ENCODE measurements at regions not wholly inside any gene's neighbourhood (a gene's known extent, or its start where the extent isn't known, plus 50 kb on each side); places are given as distances from the start of the nearest gene placed in this dataset.

DNA sequence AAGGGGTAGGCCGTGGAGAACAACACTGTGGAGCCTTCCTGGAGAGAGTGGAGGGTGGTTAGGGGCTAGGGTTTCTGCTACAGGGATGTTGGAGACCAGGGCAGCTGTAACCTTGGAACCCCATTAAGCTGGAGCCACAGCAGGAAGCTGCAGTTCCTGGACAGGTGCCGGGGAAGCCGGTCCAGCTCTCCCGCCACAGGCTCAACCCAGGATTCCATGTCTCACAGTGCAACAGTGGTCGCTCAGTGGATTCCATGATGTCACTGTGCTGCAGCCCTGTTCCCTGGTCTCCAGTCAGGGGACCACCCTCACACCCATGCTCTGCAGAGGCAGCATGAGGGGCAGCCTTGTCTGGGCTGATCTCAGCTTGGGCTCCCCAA is 264.6 kb upstream of the CDYL start:
- H3K4me3 Mint-ChIP-seq, result no peak overlapping the region
- Histone ChIP-seq H4K20me1 (replicated peaks; ENCODE audit: insufficient read depth) (no peaks in the 10 kb centered on the region), H3K27ac (ENCODE audit: low read depth) (no peak overlapping the region), H3K27me3 (ENCODE audit: insufficient read depth) (no peaks in the 10 kb centered on the region), H3F3A (replicated peaks; ENCODE audit: low read depth) (no peaks in the 10 kb centered on the region), H3K4me3 (no peak overlapping the region), H3K9me2 (ENCODE audit: insufficient read depth) (peaks cover 8% of the 10 kb centered on the region), H2AFZ (no peak overlapping the region), H3K4me2 (no peak overlapping the region), H3K4me1 (ENCODE audit: insufficient read depth) (no peaks in the 10 kb centered on the region), H3K79me2 (replicated peaks; ENCODE audit: insufficient read depth) (no peaks in the 10 kb centered on the region), H3K36me3 (ENCODE audit: insufficient read depth) (no peaks in the 10 kb centered on the region)
- H3K36me3 Mint-ChIP-seq (ENCODE audit: low read depth), result peaks cover 7% of the 10 kb centered on the region
- ATAC-seq, result no peak
- peaks cover 19% of the 10 kb centered on the region for H3K4me1 Mint-ChIP-seq
- peaks cover 12% of the 10 kb centered on the region for H3K27me3 Mint-ChIP-seq (ENCODE audit: insufficient read depth, low read depth, poor library complexity)
- no peak for DNase-seq (ENCODE audit: low spot score)
- no peak for TF ChIP-seq ZNF114 (CRISPR knock-in tag; IDR thresholded peaks at IDR 0.05)
- no peak for TF ChIP-seq STAT1 (IDR thresholded peaks at IDR 0.05; ENCODE audit: unreplicated experiment)
- TF ChIP-seq EZH2 (IDR thresholded peaks at IDR 0.05; ENCODE audit: low read depth, unreplicated experiment), result no peak
- TF ChIP-seq JUNB (IDR thresholded peaks at IDR 0.05; ENCODE audit: unreplicated experiment), result no peak
- TF ChIP-seq NANOG (IDR thresholded peaks at IDR 0.05; ENCODE audit: borderline replicate concordance), result no peak
- TF ChIP-seq, protein P1, sequence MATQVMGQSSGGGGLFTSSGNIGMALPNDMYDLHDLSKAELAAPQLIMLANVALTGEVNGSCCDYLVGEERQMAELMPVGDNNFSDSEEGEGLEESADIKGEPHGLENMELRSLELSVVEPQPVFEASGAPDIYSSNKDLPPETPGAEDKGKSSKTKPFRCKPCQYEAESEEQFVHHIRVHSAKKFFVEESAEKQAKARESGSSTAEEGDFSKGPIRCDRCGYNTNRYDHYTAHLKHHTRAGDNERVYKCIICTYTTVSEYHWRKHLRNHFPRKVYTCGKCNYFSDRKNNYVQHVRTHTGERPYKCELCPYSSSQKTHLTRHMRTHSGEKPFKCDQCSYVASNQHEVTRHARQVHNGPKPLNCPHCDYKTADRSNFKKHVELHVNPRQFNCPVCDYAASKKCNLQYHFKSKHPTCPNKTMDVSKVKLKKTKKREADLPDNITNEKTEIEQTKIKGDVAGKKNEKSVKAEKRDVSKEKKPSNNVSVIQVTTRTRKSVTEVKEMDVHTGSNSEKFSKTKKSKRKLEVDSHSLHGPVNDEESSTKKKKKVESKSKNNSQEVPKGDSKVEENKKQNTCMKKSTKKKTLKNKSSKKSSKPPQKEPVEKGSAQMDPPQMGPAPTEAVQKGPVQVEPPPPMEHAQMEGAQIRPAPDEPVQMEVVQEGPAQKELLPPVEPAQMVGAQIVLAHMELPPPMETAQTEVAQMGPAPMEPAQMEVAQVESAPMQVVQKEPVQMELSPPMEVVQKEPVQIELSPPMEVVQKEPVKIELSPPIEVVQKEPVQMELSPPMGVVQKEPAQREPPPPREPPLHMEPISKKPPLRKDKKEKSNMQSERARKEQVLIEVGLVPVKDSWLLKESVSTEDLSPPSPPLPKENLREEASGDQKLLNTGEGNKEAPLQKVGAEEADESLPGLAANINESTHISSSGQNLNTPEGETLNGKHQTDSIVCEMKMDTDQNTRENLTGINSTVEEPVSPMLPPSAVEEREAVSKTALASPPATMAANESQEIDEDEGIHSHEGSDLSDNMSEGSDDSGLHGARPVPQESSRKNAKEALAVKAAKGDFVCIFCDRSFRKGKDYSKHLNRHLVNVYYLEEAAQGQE (IDR thresholded peaks at IDR 0.05; ENCODE audit: unreplicated experiment), result no peak
- TF ChIP-seq ZNF462 (CRISPR knock-in tag; IDR thresholded peaks at IDR 0.05), result no peak
- no peak for TF ChIP-seq ZNF331 (CRISPR knock-in tag; IDR thresholded peaks at IDR 0.05; ENCODE audit: low read depth)
- no peak for TF ChIP-seq EZH2phosphoT487 (IDR thresholded peaks at IDR 0.05; ENCODE audit: unreplicated experiment)
- no peak for TF ChIP-seq ETS1 (IDR thresholded peaks at IDR 0.05)
- TF ChIP-seq, protein P2, sequence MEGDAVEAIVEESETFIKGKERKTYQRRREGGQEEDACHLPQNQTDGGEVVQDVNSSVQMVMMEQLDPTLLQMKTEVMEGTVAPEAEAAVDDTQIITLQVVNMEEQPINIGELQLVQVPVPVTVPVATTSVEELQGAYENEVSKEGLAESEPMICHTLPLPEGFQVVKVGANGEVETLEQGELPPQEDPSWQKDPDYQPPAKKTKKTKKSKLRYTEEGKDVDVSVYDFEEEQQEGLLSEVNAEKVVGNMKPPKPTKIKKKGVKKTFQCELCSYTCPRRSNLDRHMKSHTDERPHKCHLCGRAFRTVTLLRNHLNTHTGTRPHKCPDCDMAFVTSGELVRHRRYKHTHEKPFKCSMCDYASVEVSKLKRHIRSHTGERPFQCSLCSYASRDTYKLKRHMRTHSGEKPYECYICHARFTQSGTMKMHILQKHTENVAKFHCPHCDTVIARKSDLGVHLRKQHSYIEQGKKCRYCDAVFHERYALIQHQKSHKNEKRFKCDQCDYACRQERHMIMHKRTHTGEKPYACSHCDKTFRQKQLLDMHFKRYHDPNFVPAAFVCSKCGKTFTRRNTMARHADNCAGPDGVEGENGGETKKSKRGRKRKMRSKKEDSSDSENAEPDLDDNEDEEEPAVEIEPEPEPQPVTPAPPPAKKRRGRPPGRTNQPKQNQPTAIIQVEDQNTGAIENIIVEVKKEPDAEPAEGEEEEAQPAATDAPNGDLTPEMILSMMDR (conservative IDR thresholded peaks at IDR 0.05; ENCODE audit: low read depth in 2 of 2), result no peak
- TF ChIP-seq POLR2AphosphoS5 (IDR thresholded peaks at IDR 0.05; ENCODE audit: low read depth), result no peak
- no peak for TF ChIP-seq CREB1 (CRISPR knock-in tag; IDR thresholded peaks at IDR 0.05; ENCODE audit: low read depth)
- H3K27ac Mint-ChIP-seq, result no peak overlapping the region
- H3K9me3 Mint-ChIP-seq, result peaks cover 8% of the 10 kb centered on the region; the same call in 2 of the 3 replicates

Measured in GM23338 (cell line).